NCI-H2227 treated with DMSO at 0.1 percent for 48 hours (cell line): ENCODE measurements at regions not wholly inside any gene's neighbourhood (a gene's known extent, or its start where the extent isn't known, plus 50 kb on each side); places are given as distances from the start of the nearest gene placed in this dataset.

Source experiments
- DNase-seq: peaks from one replicate; lab custom pipeline; 2025; lab: John Stamatoyannopoulos, UW

DNA sequence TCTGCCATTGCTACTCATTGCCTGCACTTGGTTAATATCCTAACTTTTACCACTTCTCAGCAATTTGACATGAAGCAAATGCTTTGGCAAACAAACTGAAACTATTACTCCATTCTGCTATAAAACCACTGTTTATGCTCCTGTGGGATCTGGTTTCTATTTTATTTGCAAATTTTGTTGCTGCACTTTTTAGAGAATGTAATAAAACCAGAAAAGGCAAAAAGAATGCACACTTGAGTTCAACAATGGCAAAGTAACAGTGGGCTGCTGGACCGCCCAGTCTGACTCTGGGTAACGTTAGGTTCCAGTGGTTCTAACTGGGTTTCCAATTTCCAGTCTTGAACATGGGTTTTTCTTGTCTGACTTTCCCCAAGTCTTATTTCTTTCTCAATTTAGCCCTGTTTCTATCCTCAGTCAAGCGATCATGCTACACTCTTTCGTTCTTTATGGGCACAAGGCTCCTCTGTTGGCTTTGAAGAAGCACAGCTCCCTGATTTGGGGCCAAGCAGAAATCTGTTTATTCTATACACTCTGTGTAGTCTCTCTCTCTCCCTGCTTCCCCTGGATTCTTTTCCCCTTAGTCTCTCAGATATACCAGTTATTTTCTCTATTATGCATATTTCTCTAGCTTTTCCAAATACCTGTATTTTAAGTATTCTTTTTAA lies 129.2 kb upstream of the FAM3C start:
- no peak for DNase-seq

GRCh38 chr7:121521711-121522400 lies 125.7 kb upstream of the FAM3C start:
- DNase-seq = no peak

DNA sequence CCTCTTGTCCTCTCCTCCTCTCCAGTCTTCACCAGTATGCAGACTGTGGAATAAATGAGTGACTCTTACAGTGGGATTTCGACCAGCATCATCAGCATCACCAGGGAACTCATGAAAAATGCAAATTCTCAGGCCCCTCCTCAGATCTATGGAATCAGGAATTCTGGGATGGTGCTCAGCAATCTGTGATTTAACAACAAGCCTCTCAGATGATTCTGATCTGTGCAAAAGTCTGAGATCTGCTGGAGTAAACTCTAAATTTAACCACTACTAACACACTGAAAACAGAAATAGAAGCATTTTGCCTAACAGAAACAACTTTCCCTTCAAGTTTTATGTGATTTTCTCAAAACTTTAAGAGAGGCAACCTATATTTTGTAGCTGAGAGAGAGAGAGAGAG lies 124.8 kb upstream of the FAM3C start:
- DNase-seq = no peak

DNA sequence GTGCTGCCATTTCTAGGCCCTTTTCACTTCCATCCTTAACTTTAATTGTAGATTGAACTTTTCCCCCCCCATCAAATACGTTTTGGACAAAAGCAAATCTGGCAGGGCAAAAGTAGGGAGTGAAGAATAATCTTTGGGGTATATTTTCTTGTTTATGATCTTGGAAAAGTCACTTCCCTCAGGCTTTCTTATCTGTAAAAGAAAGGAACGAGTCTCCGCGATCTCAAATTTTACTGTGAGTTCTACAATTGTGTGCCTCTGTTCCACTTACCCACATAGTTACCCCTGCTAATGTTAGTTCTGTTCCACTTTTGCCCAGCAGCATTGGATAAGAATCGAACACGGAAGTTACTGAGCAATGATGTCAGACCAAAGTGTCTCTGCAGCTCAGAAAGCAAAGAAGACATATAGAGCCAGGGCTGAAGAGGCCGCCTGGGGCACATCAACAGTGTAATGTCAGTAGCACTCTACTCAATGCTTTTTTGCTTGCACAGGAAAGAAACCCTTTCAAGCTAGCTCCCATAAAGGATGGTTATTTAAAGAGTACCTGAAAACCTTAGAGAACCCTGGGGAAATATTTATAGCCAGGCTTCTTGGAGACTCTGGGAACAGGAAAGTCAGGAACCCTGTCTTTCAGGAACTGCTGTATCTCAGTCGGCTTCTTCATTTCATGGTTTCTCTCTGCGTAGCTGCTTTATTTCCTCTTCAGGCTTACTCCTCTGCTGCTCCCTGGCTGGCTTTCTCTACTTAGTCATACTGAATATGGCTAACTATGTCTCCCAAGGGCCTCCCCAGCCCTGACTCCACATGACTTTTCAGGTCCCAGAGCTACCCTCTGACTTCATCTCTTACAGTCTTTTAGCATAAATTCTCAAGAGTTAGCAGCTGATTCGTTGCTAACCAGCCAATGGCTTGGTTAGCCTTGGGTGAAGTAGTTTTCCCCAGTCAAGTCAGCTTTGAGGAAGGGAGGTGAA lies 123.7 kb upstream of the FAM3C start:
- DNase-seq = no peak

GRCh38 chr7:121517591-121517990 lies 121.5 kb upstream of the FAM3C start:
- DNase-seq = no peak

DNA sequence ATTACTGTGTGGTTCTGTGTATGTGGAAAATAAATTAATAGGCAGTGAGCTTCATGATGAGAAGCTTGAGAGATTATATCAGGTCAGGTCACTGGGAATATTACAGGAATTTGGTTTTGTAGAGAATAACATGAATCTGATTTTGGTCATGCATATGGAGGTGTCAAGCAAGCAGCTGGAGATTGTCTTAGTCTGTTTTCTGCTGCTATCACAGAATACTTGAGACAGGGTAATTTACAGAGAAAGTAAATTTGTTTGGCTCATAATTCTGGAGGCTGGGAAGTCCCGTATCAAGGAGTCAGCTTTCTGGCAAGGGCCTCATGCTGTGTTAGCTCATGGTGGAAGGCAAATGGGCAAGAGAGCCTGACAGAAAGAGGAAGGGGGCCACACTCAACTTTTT lies 120.7 kb upstream of the FAM3C start:
- no peak for DNase-seq

DNA sequence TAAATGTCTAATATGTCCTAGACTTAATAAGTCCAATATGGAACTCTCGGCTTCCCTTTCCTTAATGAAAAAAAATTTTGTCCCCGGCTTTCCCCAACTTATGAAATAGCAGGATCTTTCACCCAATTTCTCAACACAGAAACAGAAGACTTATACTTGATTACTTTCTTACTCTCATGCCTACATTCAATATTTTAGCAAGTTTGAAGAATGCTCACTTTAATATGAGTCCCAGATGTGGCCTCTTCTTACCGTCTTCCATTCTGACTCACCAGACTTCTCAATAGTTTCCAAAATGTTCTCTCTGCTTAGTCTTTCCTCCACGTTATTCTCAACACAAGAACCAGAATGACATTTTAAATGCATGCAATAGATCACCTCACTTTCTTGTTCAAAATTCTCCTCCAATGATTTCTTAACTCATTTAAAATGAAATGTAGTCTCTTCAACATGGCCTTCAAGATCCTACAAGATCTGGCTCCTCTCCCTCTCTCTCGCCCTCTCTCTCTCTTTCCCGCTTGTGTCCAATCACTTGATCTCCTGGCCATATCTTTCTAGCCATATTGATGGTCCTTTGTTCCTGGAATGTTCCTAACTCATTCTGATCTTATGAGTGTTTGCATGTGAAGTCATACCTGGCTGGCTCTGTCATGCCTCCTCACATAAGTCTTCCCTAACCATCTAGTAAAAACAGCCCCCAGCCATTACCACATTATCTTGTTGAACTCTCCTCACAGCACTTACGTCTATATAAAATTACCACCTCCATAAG lies 119.7 kb upstream of the FAM3C start:
- DNase-seq = no peak

GRCh38 chr7:121515229-121515628 lies 119.1 kb upstream of the FAM3C start:
- DNase-seq = no peak

- no peak for DNase-seq
Measured at GRCh38 chr7:121513105-121513504, 117.0 kb upstream of the FAM3C start.

GRCh38 chr7:121510858-121511482 lies 114.9 kb upstream of the FAM3C start:
- no peak for DNase-seq

DNA sequence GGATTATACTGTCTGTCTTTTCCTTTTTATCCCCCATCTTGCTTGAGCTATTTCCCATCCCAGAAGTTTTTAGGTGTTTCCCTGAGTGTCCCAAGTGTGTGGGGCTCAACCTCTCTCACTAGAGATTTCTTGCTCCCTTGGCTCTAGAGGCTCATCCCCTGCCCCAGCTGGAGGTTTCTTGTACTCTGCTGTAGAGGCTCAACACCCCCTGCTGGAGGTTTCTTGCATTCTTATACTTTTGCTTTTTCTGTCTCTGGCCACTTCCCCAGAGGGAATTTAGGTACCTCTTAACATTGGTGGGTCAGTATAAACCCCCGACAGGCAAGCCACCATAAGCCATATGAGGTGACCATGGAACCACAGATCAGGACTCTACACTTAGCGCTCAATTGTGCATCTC lies 114.2 kb upstream of the FAM3C start:
- no peak for DNase-seq

GRCh38 chr7:121505540-121506182 lies 109.6 kb upstream of the FAM3C start:
- DNase-seq = no peak

GRCh38 chr7:121505021-121505420 lies 108.9 kb upstream of the FAM3C start:
- no peak for DNase-seq

GRCh38 chr7:121504482-121504881 lies 108.4 kb upstream of the FAM3C start:
- no peak for DNase-seq

GRCh38 chr7:121503730-121504129 lies 107.6 kb upstream of the FAM3C start:
- no peak for DNase-seq

GRCh38 chr7:121503039-121503438 lies 106.9 kb upstream of the FAM3C start:
- no peak for DNase-seq

DNA sequence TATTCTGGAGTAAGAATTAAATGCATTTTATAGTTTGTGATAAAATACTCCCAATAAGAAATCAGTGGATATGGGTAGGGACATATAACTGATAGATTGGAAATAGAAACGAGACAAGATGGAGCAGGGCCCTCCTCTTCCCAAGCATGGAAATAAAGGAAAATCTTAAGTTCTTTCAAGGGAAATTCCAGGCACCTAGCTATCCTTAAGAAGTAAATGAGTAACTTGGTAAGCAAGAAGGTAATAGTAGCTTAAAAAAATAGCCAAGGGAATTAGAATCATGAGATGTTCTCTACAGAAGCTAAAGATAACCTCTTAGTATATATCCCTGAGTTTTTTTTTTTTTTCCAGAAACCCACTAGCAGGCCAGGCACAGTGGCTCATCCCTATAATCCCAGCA lies 105.5 kb upstream of the FAM3C start:
- DNase-seq = no peak

GRCh38 chr7:121500360-121501058 lies 104.4 kb upstream of the FAM3C start:
- DNase-seq = no peak

GRCh38 chr7:121499624-121500023 lies 103.5 kb upstream of the FAM3C start:
- DNase-seq = no peak

- no peak for DNase-seq
Measured at GRCh38 chr7:121498816-121499215, 102.7 kb upstream of the FAM3C start.
